ENCODE measurements at regions not wholly inside any gene's neighbourhood (a gene's known extent, or its start where the extent isn't known, plus 50 kb on each side); places are given as distances from the start of the nearest gene placed in this dataset.

DNA sequence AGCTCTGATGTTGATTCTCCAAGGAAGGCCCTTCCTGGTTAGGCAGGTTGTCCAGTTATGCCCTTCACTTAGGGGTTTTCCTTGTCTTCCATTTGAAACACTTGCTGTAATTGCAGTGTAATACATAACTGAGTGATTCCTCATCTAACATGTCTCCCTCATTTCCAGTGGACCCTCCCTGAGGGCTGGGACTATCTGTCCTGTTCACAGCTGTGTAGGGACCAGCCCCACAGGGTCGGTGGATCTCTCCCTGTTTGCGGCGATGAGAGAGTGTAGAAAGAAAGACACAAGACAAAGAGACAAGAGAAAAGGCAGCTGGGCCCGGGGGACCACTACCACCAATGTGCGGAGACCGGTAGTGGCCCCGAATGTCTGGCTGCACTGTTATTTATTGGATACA, 135.9 kb upstream of the EEPD1 start:
- Histone ChIP-seq H3K4me1 (no peaks in the 10 kb centered on the region), H3K36me3 (ENCODE audit: control insufficient read depth, insufficient read depth, low read length) (no peaks in the 10 kb centered on the region), H3K9me3 (no peaks in the 10 kb centered on the region), H3K4me3 (ENCODE audit: low read depth, low read length) (no peak overlapping the region), H3K27me3 (replicated peaks; ENCODE audit: control insufficient read depth, insufficient read depth, low read length) (no peaks in the 10 kb centered on the region)
- intact Hi-C loops (cut with micrococcal nuclease; ENCODE audit: unreplicated experiment), result no loop called here
- POLR2A ChIA-PET, result no interaction called here
- no peak overlapping the region for H3K4me3 Mint-ChIP-seq (ENCODE audit: unreplicated experiment)
- peaks cover 9% of the 10 kb centered on the region for H3K27me3 Mint-ChIP-seq (ENCODE audit: insufficient read depth, unreplicated experiment)
- TF ChIP-seq, protein P1, sequence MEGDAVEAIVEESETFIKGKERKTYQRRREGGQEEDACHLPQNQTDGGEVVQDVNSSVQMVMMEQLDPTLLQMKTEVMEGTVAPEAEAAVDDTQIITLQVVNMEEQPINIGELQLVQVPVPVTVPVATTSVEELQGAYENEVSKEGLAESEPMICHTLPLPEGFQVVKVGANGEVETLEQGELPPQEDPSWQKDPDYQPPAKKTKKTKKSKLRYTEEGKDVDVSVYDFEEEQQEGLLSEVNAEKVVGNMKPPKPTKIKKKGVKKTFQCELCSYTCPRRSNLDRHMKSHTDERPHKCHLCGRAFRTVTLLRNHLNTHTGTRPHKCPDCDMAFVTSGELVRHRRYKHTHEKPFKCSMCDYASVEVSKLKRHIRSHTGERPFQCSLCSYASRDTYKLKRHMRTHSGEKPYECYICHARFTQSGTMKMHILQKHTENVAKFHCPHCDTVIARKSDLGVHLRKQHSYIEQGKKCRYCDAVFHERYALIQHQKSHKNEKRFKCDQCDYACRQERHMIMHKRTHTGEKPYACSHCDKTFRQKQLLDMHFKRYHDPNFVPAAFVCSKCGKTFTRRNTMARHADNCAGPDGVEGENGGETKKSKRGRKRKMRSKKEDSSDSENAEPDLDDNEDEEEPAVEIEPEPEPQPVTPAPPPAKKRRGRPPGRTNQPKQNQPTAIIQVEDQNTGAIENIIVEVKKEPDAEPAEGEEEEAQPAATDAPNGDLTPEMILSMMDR (IDR thresholded peaks at IDR 0.05; ENCODE audit: insufficient read depth in 1 of 2, low read depth in 1 of 2, low read length in 1 of 2, severe bottlenecking in 1 of 2, unreplicated experiment in 1 of 2), result no peak
- H3K9me3 Mint-ChIP-seq (ENCODE audit: unreplicated experiment), result no peaks in the 10 kb centered on the region
- no peak overlapping the region for H3K27ac Mint-ChIP-seq (ENCODE audit: unreplicated experiment)
- no peaks in the 10 kb centered on the region for H3K36me3 Mint-ChIP-seq (ENCODE audit: insufficient read depth, unreplicated experiment)
- no TSS peak for BruUV-seq (replicated peaks)
- H3K4me1 Mint-ChIP-seq (ENCODE audit: low read depth, unreplicated experiment), result no peaks in the 10 kb centered on the region
- DNase-seq, result no peak
- CTCF ChIA-PET, result no interaction called here

GRCh38 chr7:36018816-36019484, 134.1 kb upstream of the EEPD1 start:
- CTCF ChIA-PET, result no interaction called here
- DNase-seq, result no peak
- Mint-ChIP-seq H3K36me3 (ENCODE audit: insufficient read depth, unreplicated experiment) (no peaks in the 10 kb centered on the region), H3K9me3 (ENCODE audit: unreplicated experiment) (no peaks in the 10 kb centered on the region), H3K27ac (ENCODE audit: unreplicated experiment) (no peak overlapping the region), H3K27me3 (ENCODE audit: insufficient read depth, unreplicated experiment) (peaks cover 9% of the 10 kb centered on the region), H3K4me1 (ENCODE audit: low read depth, unreplicated experiment) (no peaks in the 10 kb centered on the region), H3K4me3 (ENCODE audit: unreplicated experiment) (no peak overlapping the region)
- intact Hi-C loops (cut with micrococcal nuclease; ENCODE audit: unreplicated experiment), result no loop called here
- BruUV-seq (replicated peaks), result no TSS peak
- TF ChIP-seq, protein P1 (IDR thresholded peaks at IDR 0.05; ENCODE audit: insufficient read depth in 1 of 2, low read depth in 1 of 2, low read length in 1 of 2, severe bottlenecking in 1 of 2, unreplicated experiment in 1 of 2), result no peak
- POLR2A ChIA-PET, result no interaction called here
- H3K36me3 ChIP-seq (ENCODE audit: control insufficient read depth, insufficient read depth, low read length), result no peaks in the 10 kb centered on the region
- no peaks in the 10 kb centered on the region for H3K9me3 ChIP-seq
- H3K27me3 ChIP-seq (replicated peaks; ENCODE audit: control insufficient read depth, insufficient read depth, low read length), result no peaks in the 10 kb centered on the region
- H3K4me1 ChIP-seq, result no peaks in the 10 kb centered on the region
- no peak overlapping the region for H3K4me3 ChIP-seq (ENCODE audit: low read depth, low read length)

GRCh38 chr7:36019538-36019937, 133.5 kb upstream of the EEPD1 start:
- TF ChIP-seq, protein P1 (IDR thresholded peaks at IDR 0.05; ENCODE audit: insufficient read depth in 1 of 2, low read depth in 1 of 2, low read length in 1 of 2, severe bottlenecking in 1 of 2, unreplicated experiment in 1 of 2), result no peak
- no TSS peak for BruUV-seq (replicated peaks)
- Mint-ChIP-seq H3K4me3 (ENCODE audit: unreplicated experiment) (no peak overlapping the region), H3K27me3 (ENCODE audit: insufficient read depth, unreplicated experiment) (peaks cover 8% of the 10 kb centered on the region), H3K9me3 (ENCODE audit: unreplicated experiment) (no peaks in the 10 kb centered on the region), H3K36me3 (ENCODE audit: insufficient read depth, unreplicated experiment) (no peaks in the 10 kb centered on the region), H3K27ac (ENCODE audit: unreplicated experiment) (no peak overlapping the region), H3K4me1 (ENCODE audit: low read depth, unreplicated experiment) (no peaks in the 10 kb centered on the region)
- Histone ChIP-seq H3K4me1 (no peaks in the 10 kb centered on the region), H3K36me3 (ENCODE audit: control insufficient read depth, insufficient read depth, low read length) (no peaks in the 10 kb centered on the region), H3K4me3 (ENCODE audit: low read depth, low read length) (no peak overlapping the region), H3K9me3 (no peaks in the 10 kb centered on the region), H3K27me3 (replicated peaks; ENCODE audit: control insufficient read depth, insufficient read depth, low read length) (no peaks in the 10 kb centered on the region)
- ChIA-PET CTCF (no interaction called here), POLR2A (no interaction called here)
- no peak for DNase-seq
- intact Hi-C loops (cut with micrococcal nuclease; ENCODE audit: unreplicated experiment), result no loop called here
